Anterior cingulate cortex (tissue), 58 donors: ENCODE measurements at regions not wholly inside any gene's neighbourhood (a gene's known extent, or its start where the extent isn't known, plus 50 kb on each side); places are given as distances from the start of the nearest gene placed in this dataset.
"Not testable (repeated sequence)": the region's sequence is repeated elsewhere in the genome, so short reads cannot be mapped to it uniquely, and the experiment has no call there.

Experiments used
- DNase-seq, 58 donors: peaks; one replicate each; lab custom pipeline; 2025; lab: John Stamatoyannopoulos, UW

GRCh38 chr3:39558775-39559306 is 91.4 kb downstream of the MOBP start:
- no peak for DNase-seq

GRCh38 chr3:39559543-39559942 is 92.1 kb downstream of the MOBP start:
- DNase-seq, result no peak

- no peak for DNase-seq
Observed at GRCh38 chr3:39568508-39568907, 101.0 kb downstream of the MOBP start.

DNA sequence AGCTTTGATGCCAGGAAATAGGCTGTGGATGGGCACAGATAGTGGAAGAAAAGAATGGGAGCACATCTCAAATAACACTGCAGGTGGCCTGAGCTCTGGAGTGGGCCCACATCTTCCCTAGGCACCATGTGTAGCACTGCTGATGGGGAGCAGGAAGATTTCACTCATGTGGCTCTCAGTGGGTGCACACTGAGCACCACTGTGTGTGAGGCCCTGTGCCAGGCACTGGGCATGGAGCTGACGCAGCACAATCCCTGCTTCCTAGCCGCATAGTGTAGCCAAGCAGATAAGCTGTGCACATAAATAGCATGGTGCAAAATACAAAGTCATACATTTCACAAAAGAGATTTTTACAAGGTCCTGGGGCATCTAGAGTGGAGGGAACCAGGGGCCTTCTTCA is 101.6 kb downstream of the MOBP start:
- DNase-seq, result peak in 11 of 58 donors; percentile 2 to 26 (median 12)

DNA sequence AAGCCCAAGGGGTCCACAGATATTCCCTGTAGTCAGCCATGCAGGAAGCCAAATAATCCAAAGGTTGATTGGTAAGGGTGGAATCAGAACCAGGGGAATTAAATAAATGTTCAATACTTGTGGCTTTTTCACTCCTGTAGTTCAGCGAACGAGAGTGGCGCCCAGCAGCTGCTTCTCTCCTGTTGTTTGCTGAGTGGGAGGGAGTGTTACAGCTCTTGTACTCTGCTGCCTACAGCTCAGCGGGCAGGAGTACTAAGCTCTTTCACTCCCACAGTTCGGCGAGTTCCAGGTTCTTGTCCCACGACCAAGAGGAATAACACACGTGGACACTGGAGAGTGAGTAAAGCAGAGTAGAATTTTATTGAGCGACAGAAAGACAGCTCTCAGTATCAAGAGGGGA is 105.9 kb downstream of the MOBP start:
- peak in 1 of 58 donors; percentile 8 for DNase-seq

DNA sequence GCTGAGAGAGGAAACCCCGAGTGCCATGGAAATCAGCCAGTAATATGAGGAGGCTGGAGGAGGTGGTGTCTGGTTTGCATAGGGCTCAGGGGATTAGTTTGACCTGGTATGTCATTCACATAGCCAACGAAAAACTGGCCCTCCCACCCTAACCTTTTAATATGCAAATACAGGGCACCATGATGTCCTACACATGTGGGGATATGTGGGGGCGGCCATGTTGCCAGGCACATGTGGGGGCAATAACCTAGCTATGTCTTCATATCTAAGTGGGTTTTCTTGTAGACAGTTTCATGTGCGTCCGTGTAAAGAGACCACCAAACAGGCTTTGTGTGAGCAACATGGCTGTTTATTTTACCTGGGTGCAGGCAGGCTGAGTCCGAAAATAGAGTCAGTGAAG is 110.1 kb downstream of the MOBP start:
- DNase-seq, result no peak

- not testable (repeated sequence) for DNase-seq
Observed at GRCh38 chr3:39586215-39586614, 118.7 kb downstream of the MOBP start.

DNA sequence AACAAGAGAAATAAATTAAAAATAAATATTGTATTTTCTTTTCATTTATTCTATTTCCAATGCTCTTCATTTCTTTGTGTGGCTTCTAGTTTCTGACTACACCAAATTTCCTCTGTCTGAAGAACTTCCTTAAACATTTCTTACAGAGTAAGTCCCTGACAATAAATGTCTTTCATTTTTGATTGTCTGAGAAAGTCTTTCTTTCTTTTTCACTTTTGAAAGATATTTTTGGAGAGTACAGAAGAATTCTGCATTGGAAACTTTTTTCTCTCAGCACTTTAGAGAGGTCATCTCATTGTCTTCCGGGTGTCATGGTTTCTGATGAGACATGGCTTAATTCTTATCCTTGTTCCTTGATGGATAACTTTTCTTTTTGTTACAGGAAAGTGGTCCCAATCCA is 119.6 kb downstream of the MOBP start:
- no peak for DNase-seq

DNA sequence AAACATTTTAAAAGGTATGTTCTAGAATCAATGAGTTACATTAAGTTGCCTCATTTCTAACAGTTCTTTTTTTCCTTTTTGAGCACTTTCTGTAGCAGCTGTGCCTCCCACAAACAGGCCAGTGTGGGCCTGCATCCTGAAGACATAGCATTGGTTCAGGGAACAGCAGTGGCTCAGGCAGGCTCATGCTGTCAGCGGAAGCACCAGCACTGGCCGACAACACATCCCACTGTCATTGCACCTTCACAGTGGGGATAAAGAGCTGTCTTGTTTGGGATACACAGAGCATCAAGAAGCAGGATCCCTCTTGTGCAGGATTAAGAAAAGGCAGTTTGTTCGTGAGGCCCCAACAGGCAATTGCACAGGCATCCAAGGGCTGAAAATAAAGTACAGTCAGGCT is 123.3 kb downstream of the MOBP start:
- peak in 26 of 58 donors; percentile 3 to 46 (median 13) for DNase-seq

GRCh38 chr3:39592311-39593050 is 125.0 kb downstream of the MOBP start:
- no peak for DNase-seq

- DNase-seq, result no peak
Observed at GRCh38 chr3:39593341-39593740, 125.9 kb downstream of the MOBP start.

GRCh38 chr3:39601241-39601640 is 133.8 kb downstream of the MOBP start:
- no peak for DNase-seq

DNA sequence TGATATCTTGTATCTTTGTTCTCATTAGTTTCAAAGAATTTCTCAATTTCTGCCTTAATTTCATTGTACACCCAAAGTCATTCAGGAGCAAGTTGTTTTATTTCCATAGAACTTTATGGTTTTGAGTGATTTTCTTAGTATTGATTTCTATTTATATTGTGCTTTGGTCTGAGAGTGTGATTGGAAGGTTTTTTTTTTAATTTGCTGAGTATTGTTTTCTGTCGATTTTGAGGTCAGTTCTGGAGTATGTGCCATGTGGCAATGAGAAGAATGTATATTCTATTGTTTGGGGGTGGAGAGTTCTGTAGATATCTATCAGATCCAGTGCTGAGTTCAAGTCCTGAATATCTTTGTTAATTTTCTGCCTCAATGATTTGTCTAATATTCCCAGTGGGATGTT is 138.4 kb downstream of the MOBP start:
- no peak for DNase-seq

DNA sequence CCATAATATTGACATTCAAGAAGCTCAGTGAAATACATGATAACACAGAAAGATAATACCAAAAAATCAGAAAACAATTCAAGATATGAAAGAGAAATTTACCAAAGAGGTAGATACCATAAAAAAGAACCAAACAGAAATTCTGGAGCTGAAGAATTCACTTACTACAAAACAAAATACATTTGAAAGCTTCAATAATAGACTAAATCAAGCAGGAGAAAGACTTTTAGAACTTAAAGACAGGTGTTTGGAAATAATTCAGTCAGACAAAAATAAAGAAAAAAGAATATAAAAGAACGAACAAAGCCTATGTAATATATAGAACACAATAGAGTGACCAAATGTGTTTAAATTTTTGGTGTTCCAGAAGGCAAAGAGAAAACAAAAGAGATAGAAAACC is 158.7 kb downstream of the MOBP start:
- DNase-seq, result no peak

- no peak for DNase-seq
Observed at GRCh38 chr3:39631136-39631535, 163.7 kb downstream of the MOBP start.

GRCh38 chr3:39637807-39638206 is 170.3 kb downstream of the MOBP start:
- no peak for DNase-seq

- DNase-seq, result no peak
Observed at GRCh38 chr3:39638301-39638700, 170.8 kb downstream of the MOBP start.

DNA sequence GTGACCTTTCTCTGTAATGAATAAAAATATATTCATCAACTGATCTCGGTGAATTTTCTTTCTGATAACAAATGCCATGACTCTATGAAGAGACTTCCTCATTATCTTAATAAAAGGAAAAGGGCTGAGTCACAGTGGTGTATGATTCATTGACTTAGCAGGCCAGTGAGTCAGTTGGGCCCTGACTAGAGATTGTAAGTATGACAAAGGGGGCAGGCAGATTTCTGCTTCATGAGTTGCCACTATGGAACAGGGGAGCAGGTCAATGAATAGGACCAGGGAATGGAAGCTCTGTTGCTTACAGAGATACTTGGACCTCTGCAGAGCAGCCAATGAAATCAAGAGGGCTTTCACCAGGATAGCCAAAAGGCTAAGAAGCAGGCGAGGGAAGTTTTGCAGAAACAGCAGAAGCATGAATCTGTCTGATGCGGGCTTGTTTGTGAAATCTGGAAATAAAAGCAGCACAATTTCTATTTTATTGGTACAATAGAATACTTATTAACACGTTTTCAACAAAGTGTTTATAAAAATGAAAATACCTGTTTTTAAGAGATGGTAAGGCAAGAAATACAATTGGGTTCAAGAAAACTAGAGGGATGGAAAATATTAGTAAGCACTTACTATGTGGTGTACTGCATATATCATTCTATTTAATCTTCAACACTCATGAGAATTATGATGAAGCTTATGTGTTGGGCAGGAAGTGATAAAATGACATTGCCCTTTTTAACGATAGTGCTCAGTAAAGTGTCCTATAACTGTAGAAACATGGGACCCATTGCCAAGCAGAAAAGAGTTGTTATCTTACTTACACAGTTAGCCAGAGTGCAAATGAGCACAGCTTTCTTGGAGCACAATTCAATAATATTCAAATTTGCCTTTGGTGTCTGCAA is 169.8 kb upstream of the MYRIP start:
- DNase-seq, result no peak

DNA sequence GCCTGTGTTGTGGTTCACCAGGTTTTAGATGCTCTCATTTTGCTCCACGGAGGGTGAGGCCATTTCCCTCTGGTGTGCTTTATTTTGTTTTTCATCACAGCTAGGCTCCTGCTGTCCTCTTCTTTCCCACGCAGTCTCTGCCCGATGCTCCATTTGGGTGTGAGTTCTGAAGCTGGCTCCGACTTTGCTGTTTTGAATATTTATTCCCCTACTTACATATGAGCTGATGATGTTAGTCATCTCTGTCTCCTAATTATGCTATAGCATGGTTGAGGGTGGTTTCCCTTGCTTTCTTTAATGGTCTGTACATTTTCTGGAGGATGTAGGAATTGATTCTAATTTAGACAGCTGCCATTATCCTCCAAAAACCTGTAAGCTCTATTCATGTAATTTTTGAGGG is 168.1 kb upstream of the MYRIP start:
- peak in 8 of 58 donors; percentile 4 to 39 (median 22) for DNase-seq

DNA sequence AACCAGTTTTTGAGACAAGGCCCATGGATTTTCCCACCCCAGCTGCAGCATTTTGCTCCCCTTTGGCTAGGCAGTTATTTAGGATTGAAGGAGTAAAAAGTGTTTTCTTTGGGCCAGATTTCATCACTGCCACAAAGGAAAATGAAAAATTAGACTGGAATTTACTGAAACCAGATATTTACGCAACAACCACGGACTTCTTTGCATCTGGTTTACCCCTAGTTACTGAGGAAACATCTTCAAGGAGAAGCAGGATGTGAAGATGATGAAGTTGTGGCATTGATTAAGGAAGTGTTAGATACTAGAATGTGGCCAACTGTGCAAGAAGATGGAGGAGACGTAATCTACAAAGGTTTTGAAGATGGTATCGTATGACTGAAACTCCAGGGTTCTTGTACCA is 165.2 kb upstream of the MYRIP start:
- DNase-seq, result no peak

- DNase-seq, result not testable (repeated sequence)
Observed at GRCh38 chr3:39651256-39651655, 158.2 kb upstream of the MYRIP start.
